ENCODE measurements at regions not wholly inside any gene's neighbourhood (a gene's known extent, or its start where the extent isn't known, plus 50 kb on each side); places are given as distances from the start of the nearest gene placed in this dataset.

GRCh38 chr7:97346349-97346748, 228.9 kb downstream of the SDHAF3 start:
- intact Hi-C loops (cut with DNase I; ENCODE audit: low total_unique reads) = no loop called here
- WGBS, 2 donors = 55 to 66% methylated on average over 2 of the region's 2 CpGs
- TF ChIP-seq CTCF (IDR thresholded peaks at IDR 0.05) (no peak), POLR2A (IDR thresholded peaks at IDR 0.05) (no peak)
- DNase-seq (ENCODE audit: low spot score in 2 of 2) = no peak
- no peak overlapping the region for H3K4me3 ChIP-seq (ENCODE audit: low read depth, poor library complexity, severe bottlenecking)

GRCh38 chr7:97351488-97351887, 234.0 kb downstream of the SDHAF3 start:
- no peak for DNase-seq (ENCODE audit: low spot score in 2 of 2)
- no peak for TF ChIP-seq CTCF (IDR thresholded peaks at IDR 0.05)
- no peak for TF ChIP-seq POLR2A (IDR thresholded peaks at IDR 0.05)
- no peak overlapping the region for H3K4me3 ChIP-seq (ENCODE audit: low read depth, poor library complexity, severe bottlenecking)
- intact Hi-C loops (cut with DNase I; ENCODE audit: low total_unique reads) = no loop called here
- 93 to 98% methylated on average over 1 of the region's 1 CpG for whole genome bisulfite sequencing, 2 donors

GRCh38 chr7:97357459-97357858, 240.0 kb downstream of the SDHAF3 start:
- TF ChIP-seq POLR2A (IDR thresholded peaks at IDR 0.05) (no peak), CTCF (IDR thresholded peaks at IDR 0.05) (no peak)
- no peak for DNase-seq (ENCODE audit: low spot score in 2 of 2)
- H3K4me3 ChIP-seq (ENCODE audit: low read depth, poor library complexity, severe bottlenecking) = no peak overlapping the region
- intact Hi-C loops (cut with DNase I; ENCODE audit: low total_unique reads) = no loop called here

- 76 to 78% methylated on average over 3 of the region's 3 CpGs for WGBS, 2 donors
- intact Hi-C loops (cut with DNase I; ENCODE audit: low total_unique reads) = no loop called here
- H3K4me3 ChIP-seq (ENCODE audit: low read depth, poor library complexity, severe bottlenecking) = no peak overlapping the region
- DNase-seq (ENCODE audit: low spot score in 2 of 2) = no peak
- no peak for TF ChIP-seq POLR2A (IDR thresholded peaks at IDR 0.05)
- TF ChIP-seq CTCF (IDR thresholded peaks at IDR 0.05) = no peak
Observed at GRCh38 chr7:97372882-97373281, 255.4 kb downstream of the SDHAF3 start.

GRCh38 chr7:97373736-97374135, 256.2 kb downstream of the SDHAF3 start:
- intact Hi-C loops (cut with DNase I; ENCODE audit: low total_unique reads) = no loop called here
- TF ChIP-seq CTCF (IDR thresholded peaks at IDR 0.05) (no peak), POLR2A (IDR thresholded peaks at IDR 0.05) (no peak)
- no peak for DNase-seq (ENCODE audit: low spot score in 2 of 2)
- H3K4me3 ChIP-seq (ENCODE audit: low read depth, poor library complexity, severe bottlenecking) = no peak overlapping the region
- WGBS, 2 donors = 75 to 84% methylated on average over 6 of the region's 6 CpGs

- 93 to 97% methylated on average over 3 of the region's 3 CpGs for WGBS, 2 donors
- intact Hi-C loops (cut with DNase I; ENCODE audit: low total_unique reads) = no loop called here
- no peak for TF ChIP-seq POLR2A (IDR thresholded peaks at IDR 0.05)
- no peak for TF ChIP-seq CTCF (IDR thresholded peaks at IDR 0.05)
- H3K4me3 ChIP-seq (ENCODE audit: low read depth, poor library complexity, severe bottlenecking) = no peak overlapping the region
- no peak for DNase-seq (ENCODE audit: low spot score in 2 of 2)
Observed at GRCh38 chr7:97377713-97378112, 260.2 kb downstream of the SDHAF3 start.
